ENCODE measurements at regions not wholly inside any gene's neighbourhood (a gene's known extent, or its start where the extent isn't known, plus 50 kb on each side); places are given as distances from the start of the nearest gene placed in this dataset.

GRCh38 chr17:63165400-63165799 is 199.4 kb downstream of the TANC2 start:
- H3K27me3 Mint-ChIP-seq (ENCODE audit: unreplicated experiment), result no peaks in the 10 kb centered on the region
- H3K36me3 Mint-ChIP-seq (ENCODE audit: unreplicated experiment), result no peaks in the 10 kb centered on the region
- peaks cover 3% of the 10 kb centered on the region for H3K9me3 Mint-ChIP-seq (ENCODE audit: unreplicated experiment)
- H3K27ac Mint-ChIP-seq (ENCODE audit: unreplicated experiment), result no peak overlapping the region
- H3K4me1 Mint-ChIP-seq (ENCODE audit: low read depth, unreplicated experiment), result no peaks in the 10 kb centered on the region
- no peak overlapping the region for H3K4me3 Mint-ChIP-seq (ENCODE audit: unreplicated experiment)
- TF ChIP-seq CTCF (IDR thresholded peaks at IDR 0.05; ENCODE audit: partially characterized antibody, unreplicated experiment), result no peak
- no peak for DNase-seq

GRCh38 chr17:63170795-63171194 is 204.8 kb downstream of the TANC2 start:
- H3K4me1 Mint-ChIP-seq (ENCODE audit: low read depth, unreplicated experiment), result no peaks in the 10 kb centered on the region
- no peak for TF ChIP-seq CTCF (IDR thresholded peaks at IDR 0.05; ENCODE audit: partially characterized antibody, unreplicated experiment)
- H3K27ac Mint-ChIP-seq (ENCODE audit: unreplicated experiment), result no peak overlapping the region
- H3K4me3 Mint-ChIP-seq (ENCODE audit: unreplicated experiment), result no peak overlapping the region
- peaks cover 4% of the 10 kb centered on the region for H3K9me3 Mint-ChIP-seq (ENCODE audit: unreplicated experiment)
- H3K27me3 Mint-ChIP-seq (ENCODE audit: unreplicated experiment), result no peaks in the 10 kb centered on the region
- no peak for DNase-seq
- H3K36me3 Mint-ChIP-seq (ENCODE audit: unreplicated experiment), result no peaks in the 10 kb centered on the region

DNA sequence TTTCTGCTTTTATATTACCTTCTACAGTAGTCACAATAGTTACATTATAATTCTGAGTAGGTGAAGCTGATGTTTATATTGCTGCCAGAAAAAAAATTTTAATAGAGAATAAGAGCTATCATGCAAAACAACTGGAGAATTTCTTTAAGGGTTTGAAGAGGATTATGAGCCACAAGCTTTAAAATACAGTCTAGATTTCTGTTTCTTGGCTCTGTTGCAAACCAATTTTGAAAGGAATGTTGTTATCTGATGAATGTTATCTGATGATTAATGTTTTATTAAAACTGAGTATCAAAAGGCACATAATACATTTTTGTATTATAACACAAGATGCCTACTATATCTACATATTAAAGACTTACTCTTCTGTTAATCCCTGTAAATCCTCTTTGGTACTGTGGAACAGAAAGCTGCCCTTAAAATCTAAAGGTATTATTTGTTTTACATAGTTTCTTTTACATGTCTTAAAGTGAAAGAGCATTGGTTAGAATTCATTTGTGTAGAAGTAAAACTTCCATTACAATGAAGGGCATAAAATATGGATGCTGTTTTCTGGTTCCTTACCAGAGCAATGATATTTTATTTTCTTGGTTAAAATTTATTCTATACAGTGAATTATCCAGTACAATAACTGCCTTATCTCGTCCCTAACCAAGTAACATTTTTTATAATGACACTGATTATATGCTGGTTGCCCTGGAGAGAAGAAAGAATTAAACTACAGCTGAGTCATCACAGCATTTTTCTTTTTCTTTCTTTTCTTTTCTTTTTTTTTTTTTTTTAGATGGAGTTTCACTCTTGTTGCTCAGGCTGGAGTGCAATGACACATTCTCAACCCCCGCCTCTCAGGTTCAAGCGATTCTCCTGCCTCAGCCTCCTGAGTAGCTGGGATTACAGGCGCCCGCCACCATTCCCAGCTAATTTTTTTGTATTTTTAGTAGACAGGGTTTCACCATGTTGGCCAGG is 205.7 kb downstream of the TANC2 start:
- DNase-seq, result no peak
- no peak overlapping the region for H3K4me3 Mint-ChIP-seq (ENCODE audit: unreplicated experiment)
- peaks cover 6% of the 10 kb centered on the region for H3K9me3 Mint-ChIP-seq (ENCODE audit: unreplicated experiment)
- no peak overlapping the region for H3K27ac Mint-ChIP-seq (ENCODE audit: unreplicated experiment)
- TF ChIP-seq CTCF (IDR thresholded peaks at IDR 0.05; ENCODE audit: partially characterized antibody, unreplicated experiment), result no peak
- H3K4me1 Mint-ChIP-seq (ENCODE audit: low read depth, unreplicated experiment), result no peaks in the 10 kb centered on the region
- H3K27me3 Mint-ChIP-seq (ENCODE audit: unreplicated experiment), result no peaks in the 10 kb centered on the region
- H3K36me3 Mint-ChIP-seq (ENCODE audit: unreplicated experiment), result no peaks in the 10 kb centered on the region

DNA sequence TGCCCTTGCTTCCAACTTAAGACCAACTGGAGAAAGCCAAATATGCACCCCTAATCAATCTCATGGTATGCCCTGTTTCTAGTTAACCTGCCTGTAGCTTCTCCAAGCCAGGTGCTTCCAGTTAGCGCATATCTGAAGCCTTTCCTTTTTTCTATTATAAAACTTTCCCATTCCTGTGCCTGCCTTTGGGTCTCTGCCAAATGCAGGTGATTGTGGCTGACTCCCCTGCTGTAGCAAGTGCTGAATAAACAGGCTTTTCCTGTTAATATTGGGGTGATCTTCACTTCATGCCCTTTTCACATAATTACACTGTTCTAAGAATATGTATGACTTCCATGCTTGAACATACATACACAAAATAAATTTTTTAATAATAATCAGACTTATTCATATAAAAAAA is 207.4 kb downstream of the TANC2 start:
- TF ChIP-seq CTCF (IDR thresholded peaks at IDR 0.05; ENCODE audit: partially characterized antibody, unreplicated experiment), result no peak
- peaks cover 4% of the 10 kb centered on the region for H3K9me3 Mint-ChIP-seq (ENCODE audit: unreplicated experiment)
- no peaks in the 10 kb centered on the region for H3K4me1 Mint-ChIP-seq (ENCODE audit: low read depth, unreplicated experiment)

DNA sequence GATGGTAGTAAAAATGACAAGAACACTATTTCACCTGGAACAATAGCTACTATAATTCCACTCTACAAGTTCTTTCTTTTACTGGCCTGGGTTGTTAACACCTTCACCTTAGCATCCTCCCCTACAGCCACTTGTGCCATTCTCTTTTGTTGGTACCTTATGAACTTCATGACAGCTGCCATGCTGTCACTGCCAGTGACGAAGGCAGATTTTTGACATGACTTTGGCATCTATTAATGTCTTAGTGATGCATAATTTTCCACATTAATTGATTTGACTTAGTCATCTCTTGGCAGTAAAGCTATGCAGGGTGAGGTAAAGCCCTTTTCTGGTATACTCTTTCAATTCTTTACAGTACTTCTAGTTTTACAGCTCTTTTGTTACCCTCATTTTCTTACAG is 207.9 kb downstream of the TANC2 start:
- no peaks in the 10 kb centered on the region for H3K36me3 Mint-ChIP-seq (ENCODE audit: unreplicated experiment)
- H3K27ac Mint-ChIP-seq (ENCODE audit: unreplicated experiment), result no peak overlapping the region
- H3K4me1 Mint-ChIP-seq (ENCODE audit: low read depth, unreplicated experiment), result no peaks in the 10 kb centered on the region
- no peaks in the 10 kb centered on the region for H3K27me3 Mint-ChIP-seq (ENCODE audit: unreplicated experiment)
- no peak overlapping the region for H3K4me3 Mint-ChIP-seq (ENCODE audit: unreplicated experiment)
- DNase-seq, result no peak
- H3K9me3 Mint-ChIP-seq (ENCODE audit: unreplicated experiment), result peaks cover 4% of the 10 kb centered on the region
- TF ChIP-seq CTCF (IDR thresholded peaks at IDR 0.05; ENCODE audit: partially characterized antibody, unreplicated experiment), result no peak

More for the DNA sequence above, 207.4 kb downstream of the TANC2 start:
- Mint-ChIP-seq H3K27me3 (ENCODE audit: unreplicated experiment) (no peaks in the 10 kb centered on the region), H3K27ac (ENCODE audit: unreplicated experiment) (no peak overlapping the region), H3K36me3 (ENCODE audit: unreplicated experiment) (no peaks in the 10 kb centered on the region), H3K4me3 (ENCODE audit: unreplicated experiment) (no peak overlapping the region)
- DNase-seq, result no peak

All from glutamatergic neuron (in vitro differentiated cells).